ENCODE measurements at regions not wholly inside any gene's neighbourhood (a gene's known extent, or its start where the extent isn't known, plus 50 kb on each side); places are given as distances from the start of the nearest gene placed in this dataset.

GRCh38 chr18:29217124-29217915, 1040.4 kb upstream of the CDH2 start:
- H4K20me1 ChIP-seq (ENCODE audit: insufficient read depth, low read length): no peaks in the 10 kb centered on the region
- no peak for FAIRE-seq
- DNase-seq (ENCODE audit: low spot score): no peak
- TF ChIP-seq ZNF329 (CRISPR knock-in tag; IDR thresholded peaks at IDR 0.05; ENCODE audit: low read depth) (no peak), ZBTB40 (IDR thresholded peaks at IDR 0.05) (no peak), ZBTB40 (CRISPR knock-in tag; IDR thresholded peaks at IDR 0.05) (no peak), NFRKB (IDR thresholded peaks at IDR 0.05) (no peak), ZZZ3 (CRISPR knock-in tag; IDR thresholded peaks at IDR 0.05; ENCODE audit: borderline replicate concordance) (no peak), ZBTB49 (CRISPR knock-in tag; IDR thresholded peaks at IDR 0.05; ENCODE audit: borderline replicate concordance) (no peak), ATF4 (CRISPR knock-in tag; IDR thresholded peaks at IDR 0.05) (no peak), ZNF253 (CRISPR knock-in tag; IDR thresholded peaks at IDR 0.05; ENCODE audit: borderline replicate concordance) (no peak)
- ATAC-seq: no peak
- H3K9me3 ChIP-seq (ENCODE audit: low read length): no peaks in the 10 kb centered on the region
- H3K4me2 ChIP-seq (ENCODE audit: low read depth, low read length): no peak overlapping the region
- POLR2A ChIA-PET: no interaction called here
- in situ Hi-C loops (cut with HindIII; ENCODE audit: extremely low pct_ligation_motif_present, low pct_unique_long_range_greater_than_20kb) (no loop called here), intact Hi-C loops (cut with micrococcal nuclease; ENCODE audit: unreplicated experiment) (no loop called here)
- no peak overlapping the region for H3K9ac ChIP-seq (ENCODE audit: insufficient read depth, low read depth, low read length)
- H2AFZ ChIP-seq (ENCODE audit: low read length): no peak overlapping the region
- 0% methylated on average over 2 of the region's 2 CpGs for WGBS (ENCODE audit: low lambda C conversion rate)
- no peak overlapping the region for H3K4me3 ChIP-seq (replicated peaks in 1 of 3; ENCODE audit: insufficient read depth in 1 of 3, low read depth in 2 of 3, low read length in 3 of 3)
- H3K36me3 ChIP-seq (replicated peaks in 1 of 2; ENCODE audit: control insufficient read depth in 1 of 2, insufficient read depth in 2 of 2, low read length in 2 of 2): no peaks in the 10 kb centered on the region
- H3K4me1 ChIP-seq (ENCODE audit: insufficient read depth, low read length): no peaks in the 10 kb centered on the region
- CTCF ChIA-PET (ENCODE audit: low intra/inter-chr PET ratio, low total read pairs): no interaction called here
- no peaks in the 10 kb centered on the region for H3K27me3 ChIP-seq (ENCODE audit: control insufficient read depth in 1 of 2, insufficient read depth in 2 of 2, low read length in 2 of 2)
- H3K27ac ChIP-seq (ENCODE audit: extremely low read length, insufficient read depth, low read length): no peak overlapping the region
- BruUV-seq (replicated peaks): no TSS peak
- no peaks in the 10 kb centered on the region for H3K79me2 ChIP-seq (ENCODE audit: insufficient read depth, low read length)
